ENCODE measurements at regions not wholly inside any gene's neighbourhood (a gene's known extent, or its start where the extent isn't known, plus 50 kb on each side); places are given as distances from the start of the nearest gene placed in this dataset.
A peak's percentile ranks its signal among the peaks of the same experiment; 100 is the strongest.

- no peaks in the 10 kb centered on the region for H3K27me3 Mint-ChIP-seq (ENCODE audit: low read depth)
- H3K9me3 Mint-ChIP-seq (ENCODE audit: low read depth) = no peaks in the 10 kb centered on the region
- no peak for TF ChIP-seq CTCF (IDR thresholded peaks at IDR 0.05)
- no peak for DNase-seq (ENCODE audit: low spot score)
- H3K4me1 Mint-ChIP-seq (ENCODE audit: low read depth) = peaks cover 3% of the 10 kb centered on the region
- no peak overlapping the region for H3K27ac Mint-ChIP-seq (ENCODE audit: unreplicated experiment)
- H3K4me3 Mint-ChIP-seq (ENCODE audit: unreplicated experiment) = no peak overlapping the region
- H3K36me3 Mint-ChIP-seq (ENCODE audit: low read depth) = peaks cover 2% of the 10 kb centered on the region
These were observed 437.7 kb downstream of the SETD4 start for GRCh38 chr21:35622612-35623011.

GRCh38 chr21:35619184-35619583 is 441.1 kb downstream of the SETD4 start:
- H3K36me3 Mint-ChIP-seq (ENCODE audit: low read depth) = peaks cover 2% of the 10 kb centered on the region
- DNase-seq (ENCODE audit: low spot score) = no peak
- H3K27me3 Mint-ChIP-seq (ENCODE audit: low read depth) = no peaks in the 10 kb centered on the region
- no peak overlapping the region for H3K4me3 Mint-ChIP-seq (ENCODE audit: unreplicated experiment)
- H3K4me1 Mint-ChIP-seq (ENCODE audit: low read depth) = peaks cover 21% of the 10 kb centered on the region
- H3K9me3 Mint-ChIP-seq (ENCODE audit: low read depth) = no peaks in the 10 kb centered on the region
- no peak overlapping the region for H3K27ac Mint-ChIP-seq (ENCODE audit: unreplicated experiment)
- no peak for TF ChIP-seq CTCF (IDR thresholded peaks at IDR 0.05)

- Mint-ChIP-seq H3K4me1 (ENCODE audit: low read depth) (peaks cover 28% of the 10 kb centered on the region), H3K9me3 (ENCODE audit: low read depth) (no peaks in the 10 kb centered on the region), H3K27ac (ENCODE audit: unreplicated experiment) (no peak overlapping the region), H3K36me3 (ENCODE audit: low read depth) (no peaks in the 10 kb centered on the region), H3K27me3 (ENCODE audit: low read depth) (no peaks in the 10 kb centered on the region), H3K4me3 (ENCODE audit: unreplicated experiment) (no peak overlapping the region)
- no peak for TF ChIP-seq CTCF (IDR thresholded peaks at IDR 0.05)
- DNase-seq (ENCODE audit: low spot score) = no peak
These were observed 442.8 kb downstream of the SETD4 start for GRCh38 chr21:35617491-35617890.

GRCh38 chr21:35616090-35616489 is 444.2 kb downstream of the SETD4 start:
- Mint-ChIP-seq H3K27ac (ENCODE audit: unreplicated experiment) (peak overlapping the region; percentile 9), H3K4me3 (ENCODE audit: unreplicated experiment) (no peak overlapping the region), H3K36me3 (ENCODE audit: low read depth) (no peaks in the 10 kb centered on the region), H3K27me3 (ENCODE audit: low read depth) (no peaks in the 10 kb centered on the region), H3K9me3 (ENCODE audit: low read depth) (no peaks in the 10 kb centered on the region), H3K4me1 (ENCODE audit: low read depth) (peaks cover 32% of the 10 kb centered on the region)
- DNase-seq (ENCODE audit: low spot score) = no peak
- peak; percentile 86 for TF ChIP-seq CTCF (IDR thresholded peaks at IDR 0.05)

GRCh38 chr21:35615325-35615724 is 445.0 kb downstream of the SETD4 start:
- H3K27me3 Mint-ChIP-seq (ENCODE audit: low read depth) = no peaks in the 10 kb centered on the region

More at GRCh38 chr21:35615325-35615724, 445.0 kb downstream of the SETD4 start:
- Mint-ChIP-seq H3K36me3 (ENCODE audit: low read depth) (no peaks in the 10 kb centered on the region), H3K27ac (ENCODE audit: unreplicated experiment) (no peak overlapping the region), H3K9me3 (ENCODE audit: low read depth) (no peaks in the 10 kb centered on the region), H3K4me1 (ENCODE audit: low read depth) (peaks cover 32% of the 10 kb centered on the region), H3K4me3 (ENCODE audit: unreplicated experiment) (no peak overlapping the region)
- TF ChIP-seq CTCF (IDR thresholded peaks at IDR 0.05) = no peak
- no peak for DNase-seq (ENCODE audit: low spot score)
